Fibroblast of skin of left biceps (primary cell): ENCODE measurements at regions not wholly inside any gene's neighbourhood (a gene's known extent, or its start where the extent isn't known, plus 50 kb on each side); places are given as distances from the start of the nearest gene placed in this dataset.

Experiments
- DNase-seq, 2 experiments: peaks; one replicate each; pipeline ENCODE4 v3.0.0-alpha.2; 2013; ENCODE audit warnings: low read depth in 2 of 2

- no peak for DNase-seq
Observed at GRCh38 chr5:117805058-117805457, 1183.3 kb downstream of the DTWD2 start.

GRCh38 chr5:117803533-117803932 is 1184.8 kb downstream of the DTWD2 start:
- peak; percentile 23 to 31 for DNase-seq

GRCh38 chr5:117801583-117801982 is 1186.8 kb downstream of the DTWD2 start:
- no peak for DNase-seq

- DNase-seq = no peak
Observed at GRCh38 chr5:117800261-117800660, 1188.1 kb downstream of the DTWD2 start.

- DNase-seq = no peak
Observed at GRCh38 chr5:117794847-117795246, 1193.5 kb downstream of the DTWD2 start.

GRCh38 chr5:117793963-117794362 is 1194.4 kb downstream of the DTWD2 start:
- DNase-seq = no peak

- no peak for DNase-seq
Observed at GRCh38 chr5:117792476-117792875, 1195.9 kb downstream of the DTWD2 start.

- no peak for DNase-seq
Observed at GRCh38 chr5:117788596-117788995, 1199.8 kb downstream of the DTWD2 start.

- no peak for DNase-seq
Observed at GRCh38 chr5:117779171-117779570, 1204.5 kb upstream of the SEMA6A start.

- no peak for DNase-seq
Observed at GRCh38 chr5:117776977-117777376, 1202.4 kb upstream of the SEMA6A start.

- no peak for DNase-seq
Observed at GRCh38 chr5:117769877-117770276, 1195.3 kb upstream of the SEMA6A start.

- no peak for DNase-seq
Observed at GRCh38 chr5:117763271-117763670, 1188.6 kb upstream of the SEMA6A start.

GRCh38 chr5:117761186-117761585 is 1186.6 kb upstream of the SEMA6A start:
- no peak for DNase-seq

- DNase-seq = no peak
Observed at GRCh38 chr5:117759849-117760499, 1185.4 kb upstream of the SEMA6A start.

GRCh38 chr5:117752403-117752802 is 1177.8 kb upstream of the SEMA6A start:
- no peak for DNase-seq

- no peak for DNase-seq
Observed at GRCh38 chr5:117748336-117748735, 1173.7 kb upstream of the SEMA6A start.

GRCh38 chr5:117743337-117743736 is 1168.7 kb upstream of the SEMA6A start:
- no peak for DNase-seq

GRCh38 chr5:117741655-117742206 is 1167.1 kb upstream of the SEMA6A start:
- no peak for DNase-seq

- DNase-seq = no peak
Observed at GRCh38 chr5:117740268-117740667, 1165.6 kb upstream of the SEMA6A start.

- no peak for DNase-seq
Observed at GRCh38 chr5:117738571-117738970, 1163.9 kb upstream of the SEMA6A start.

GRCh38 chr5:117736698-117737097 is 1162.1 kb upstream of the SEMA6A start:
- DNase-seq = no peak

GRCh38 chr5:117734056-117734455 is 1159.4 kb upstream of the SEMA6A start:
- DNase-seq = no peak

GRCh38 chr5:117733051-117733450 is 1158.4 kb upstream of the SEMA6A start:
- no peak for DNase-seq

- DNase-seq = no peak
Observed at GRCh38 chr5:117732264-117732663, 1157.6 kb upstream of the SEMA6A start.
